OCI-LY7 (cell line): ENCODE measurements at regions not wholly inside any gene's neighbourhood (a gene's known extent, or its start where the extent isn't known, plus 50 kb on each side); places are given as distances from the start of the nearest gene placed in this dataset.

Source experiments
- EZH2phosphoT487 ChIP-seq: fragments of 200-600 bp; sonication (generic); IDR thresholded peaks from 2 replicates; pipeline ENCODE4 v1.6.1; 2018; ENCODE audit warnings: low read depth, borderline replicate concordance, mild to moderate bottlenecking, mixed run types, antibody characterized with exemption, low read length, moderate library complexity, mixed read lengths
- TF ChIP-seq, protein P1 (sequence below): fragments of 200-600 bp; sonication (generic); conservative IDR thresholded peaks from 2 replicates; pipeline ENCODE4 v1.5.1; 2014; ENCODE audit warnings: mild to moderate bottlenecking, antibody characterized with exemption, low read length, moderate library complexity, mixed read lengths

DNA sequence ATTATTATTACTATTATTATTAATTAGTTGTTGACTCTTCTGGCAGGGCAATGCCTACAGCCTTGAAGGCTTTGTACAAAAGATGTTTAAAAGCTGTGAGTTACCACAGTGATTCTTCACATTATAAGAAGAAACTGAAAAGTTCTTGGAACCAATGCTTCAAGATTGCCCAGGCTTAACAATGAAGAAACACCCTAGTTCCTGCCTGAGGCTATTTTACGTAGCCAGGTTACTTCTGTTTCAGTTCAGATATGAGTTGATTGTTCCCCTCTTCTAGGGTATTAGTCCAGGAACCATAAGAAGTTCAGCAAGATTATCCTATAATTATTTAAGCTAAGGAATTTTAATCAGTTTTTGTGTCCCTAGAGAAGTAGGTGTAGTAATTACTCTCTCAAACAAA lies 154.6 kb upstream of the CDH12 start:
- TF ChIP-seq, protein P1, sequence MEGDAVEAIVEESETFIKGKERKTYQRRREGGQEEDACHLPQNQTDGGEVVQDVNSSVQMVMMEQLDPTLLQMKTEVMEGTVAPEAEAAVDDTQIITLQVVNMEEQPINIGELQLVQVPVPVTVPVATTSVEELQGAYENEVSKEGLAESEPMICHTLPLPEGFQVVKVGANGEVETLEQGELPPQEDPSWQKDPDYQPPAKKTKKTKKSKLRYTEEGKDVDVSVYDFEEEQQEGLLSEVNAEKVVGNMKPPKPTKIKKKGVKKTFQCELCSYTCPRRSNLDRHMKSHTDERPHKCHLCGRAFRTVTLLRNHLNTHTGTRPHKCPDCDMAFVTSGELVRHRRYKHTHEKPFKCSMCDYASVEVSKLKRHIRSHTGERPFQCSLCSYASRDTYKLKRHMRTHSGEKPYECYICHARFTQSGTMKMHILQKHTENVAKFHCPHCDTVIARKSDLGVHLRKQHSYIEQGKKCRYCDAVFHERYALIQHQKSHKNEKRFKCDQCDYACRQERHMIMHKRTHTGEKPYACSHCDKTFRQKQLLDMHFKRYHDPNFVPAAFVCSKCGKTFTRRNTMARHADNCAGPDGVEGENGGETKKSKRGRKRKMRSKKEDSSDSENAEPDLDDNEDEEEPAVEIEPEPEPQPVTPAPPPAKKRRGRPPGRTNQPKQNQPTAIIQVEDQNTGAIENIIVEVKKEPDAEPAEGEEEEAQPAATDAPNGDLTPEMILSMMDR, result no peak
- no peak for TF ChIP-seq EZH2phosphoT487
